ENCODE measurements at regions not wholly inside any gene's neighbourhood (a gene's known extent, or its start where the extent isn't known, plus 50 kb on each side); places are given as distances from the start of the nearest gene placed in this dataset.

- Histone ChIP-seq H3K27ac (ENCODE audit: low read length) (no peak overlapping the region), H3K4me3 (ENCODE audit: low read depth in 2 of 2, low read length in 2 of 2) (no peak overlapping the region), H3K4me1 (ENCODE audit: control insufficient read depth, insufficient read depth, low read length) (no peaks in the 10 kb centered on the region), H3K36me3 (ENCODE audit: control insufficient read depth, insufficient read depth, low read length) (no peaks in the 10 kb centered on the region), H3K9me3 (ENCODE audit: control insufficient read depth, insufficient read depth, low read depth, low read length) (no peaks in the 10 kb centered on the region), H3K27me3 (ENCODE audit: control insufficient read depth, insufficient read depth, low read length) (no peaks in the 10 kb centered on the region; the same call in 1 of the 2 replicates)
- TF ChIP-seq REST (IDR thresholded peaks at IDR 0.05; ENCODE audit: insufficient read depth in 1 of 2, low read depth in 2 of 2, low read length in 1 of 2) (no peak), SIN3A (IDR thresholded peaks at IDR 0.05; ENCODE audit: borderline replicate concordance, insufficient read depth, low read depth, low read length) (no peak)
- intact Hi-C loops (cut with micrococcal nuclease; ENCODE audit: unreplicated experiment): no loop called here
- CTCF ChIA-PET: no interaction called here
- in situ Hi-C loops (cut with HindIII; ENCODE audit: low pct_unique_long_range_greater_than_20kb, low sequenced_read_pairs): no loop called here
- ATAC-seq: no peak
- no peak for DNase-seq (ENCODE audit: low read depth, low spot score)
- POLR2A ChIA-PET: no interaction called here
- no TSS peak for BruUV-seq (replicated peaks)
Measured at GRCh38 chr2:74749432-74749831, 84.5 kb upstream of the HK2 start.

GRCh38 chr2:74751981-74752851, 81.7 kb upstream of the HK2 start:
- no peak for TF ChIP-seq TCF7L2 (IDR thresholded peaks at IDR 0.05; ENCODE audit: low read depth, low read length)
- no peak for TF ChIP-seq SIN3A (IDR thresholded peaks at IDR 0.05; ENCODE audit: borderline replicate concordance, insufficient read depth, low read depth, low read length)
- TF ChIP-seq, protein P1, sequence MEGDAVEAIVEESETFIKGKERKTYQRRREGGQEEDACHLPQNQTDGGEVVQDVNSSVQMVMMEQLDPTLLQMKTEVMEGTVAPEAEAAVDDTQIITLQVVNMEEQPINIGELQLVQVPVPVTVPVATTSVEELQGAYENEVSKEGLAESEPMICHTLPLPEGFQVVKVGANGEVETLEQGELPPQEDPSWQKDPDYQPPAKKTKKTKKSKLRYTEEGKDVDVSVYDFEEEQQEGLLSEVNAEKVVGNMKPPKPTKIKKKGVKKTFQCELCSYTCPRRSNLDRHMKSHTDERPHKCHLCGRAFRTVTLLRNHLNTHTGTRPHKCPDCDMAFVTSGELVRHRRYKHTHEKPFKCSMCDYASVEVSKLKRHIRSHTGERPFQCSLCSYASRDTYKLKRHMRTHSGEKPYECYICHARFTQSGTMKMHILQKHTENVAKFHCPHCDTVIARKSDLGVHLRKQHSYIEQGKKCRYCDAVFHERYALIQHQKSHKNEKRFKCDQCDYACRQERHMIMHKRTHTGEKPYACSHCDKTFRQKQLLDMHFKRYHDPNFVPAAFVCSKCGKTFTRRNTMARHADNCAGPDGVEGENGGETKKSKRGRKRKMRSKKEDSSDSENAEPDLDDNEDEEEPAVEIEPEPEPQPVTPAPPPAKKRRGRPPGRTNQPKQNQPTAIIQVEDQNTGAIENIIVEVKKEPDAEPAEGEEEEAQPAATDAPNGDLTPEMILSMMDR (IDR thresholded peaks at IDR 0.05): no peak
- no peak for TF ChIP-seq POLR2AphosphoS5 (IDR thresholded peaks at IDR 0.05; ENCODE audit: low read depth, low read length)
- TF ChIP-seq REST (IDR thresholded peaks at IDR 0.05; ENCODE audit: insufficient read depth in 1 of 2, low read depth in 2 of 2, low read length in 1 of 2): no peak
- in situ Hi-C loops (cut with HindIII; ENCODE audit: low pct_unique_long_range_greater_than_20kb, low sequenced_read_pairs): no loop called here
- intact Hi-C loops (cut with micrococcal nuclease; ENCODE audit: unreplicated experiment): no loop called here
- no peak overlapping the region for H3K4me3 ChIP-seq (ENCODE audit: low read depth in 2 of 2, low read length in 2 of 2)
- ATAC-seq (no peak), DNase-seq (ENCODE audit: low read depth, low spot score) (no peak)
- BruUV-seq (replicated peaks): no TSS peak
- H3K36me3 ChIP-seq (ENCODE audit: control insufficient read depth, insufficient read depth, low read length): no peaks in the 10 kb centered on the region
- H3K4me1 ChIP-seq (ENCODE audit: control insufficient read depth, insufficient read depth, low read length): no peaks in the 10 kb centered on the region
- ChIA-PET CTCF (no interaction called here), POLR2A (no interaction called here)
- no peaks in the 10 kb centered on the region; the same call in 1 of the 2 replicates for H3K27me3 ChIP-seq (ENCODE audit: control insufficient read depth, insufficient read depth, low read length)
- H3K9me3 ChIP-seq (ENCODE audit: control insufficient read depth, insufficient read depth, low read depth, low read length): no peaks in the 10 kb centered on the region
- no peak overlapping the region for H3K27ac ChIP-seq (ENCODE audit: low read length)
